Colonic mucosa (tissue), 4 donors: ENCODE measurements at regions not wholly inside any gene's neighbourhood (a gene's known extent, or its start where the extent isn't known, plus 50 kb on each side); places are given as distances from the start of the nearest gene placed in this dataset.

Experiments used
- DNase-seq: peaks from one replicate; pipeline ENCODE4 v3.0.0-alpha.2; 2020
- H3K27ac ChIP-seq: fragments of 200-600 bp; one replicate; pipeline ENCODE4 v1.8.0; 2021
- H3K27me3 ChIP-seq: fragments of 200-600 bp; one replicate; pipeline ENCODE4 v1.8.0; 2021
- H3K36me3 ChIP-seq: fragments of 200-600 bp; one replicate; pipeline ENCODE4 v1.8.0; 2021
- H3K4me1 ChIP-seq: fragments of 200-600 bp; one replicate; pipeline ENCODE4 v1.8.0; 2021; ENCODE audit warnings: mild to moderate bottlenecking
- H3K4me3 ChIP-seq: fragments of 200-600 bp; one replicate; pipeline ENCODE4 v1.8.0; 2021
- H3K9ac ChIP-seq, 2 donors: one replicate each; pipeline ENCODE4 v1.7.0; 2013; ENCODE audit warnings: control low read depth in 2 of 2, low read depth in 2 of 2, low read length in 2 of 2
- H3K9me3 ChIP-seq: fragments of 200-600 bp; one replicate; pipeline ENCODE4 v1.8.0; 2021
- CTCF ChIP-seq: fragments of 200-600 bp; IDR thresholded peaks from one replicate; pipeline ENCODE4 v1.8.0; 2022; ENCODE audit warnings: antibody characterized with exemption, mild to moderate bottlenecking
- intact Hi-C: fragments of 100-400 bp; cut with DNase I; formaldehyde crosslinking; loops from one replicate; pipeline ENCODE4 v1.14.1; 2022
- donor health status: healthy.
- donor health status: DM: no; HTN: no; CAD: no.
- donor health status: DM: no; HTN: no; CAD: no.

GRCh38 chr4:8928074-8928473 is 56.4 kb upstream of the HMX1 start:
- Histone ChIP-seq H3K9me3 (no peaks in the 10 kb centered on the region), H3K27ac (no peak overlapping the region), H3K36me3 (no peaks in the 10 kb centered on the region), H3K4me3 (no peak overlapping the region), H3K9ac (no peak overlapping the region), H3K4me1 (no peaks in the 10 kb centered on the region), H3K27me3 (no peaks in the 10 kb centered on the region)
- intact Hi-C loops: no loop called here
- TF ChIP-seq CTCF: no peak
- no peak for DNase-seq

GRCh38 chr4:8922481-8922880 is 50.8 kb upstream of the HMX1 start:
- no peak for TF ChIP-seq CTCF
- Histone ChIP-seq H3K36me3 (no peaks in the 10 kb centered on the region), H3K4me1 (no peaks in the 10 kb centered on the region), H3K27ac (no peak overlapping the region), H3K9ac (no peak overlapping the region), H3K4me3 (no peak overlapping the region), H3K27me3 (no peaks in the 10 kb centered on the region), H3K9me3 (no peaks in the 10 kb centered on the region)
- DNase-seq: peak; percentile 8
- intact Hi-C loops: no loop called here

GRCh38 chr4:8921465-8921864 is 49.8 kb upstream of the HMX1 start:
- no peak overlapping the region for H3K4me3 ChIP-seq

More at GRCh38 chr4:8921465-8921864, 49.8 kb upstream of the HMX1 start:
- intact Hi-C loops: no loop called here
- Histone ChIP-seq H3K4me1 (no peaks in the 10 kb centered on the region), H3K36me3 (no peaks in the 10 kb centered on the region), H3K27me3 (no peaks in the 10 kb centered on the region), H3K9ac (no peak overlapping the region), H3K27ac (no peak overlapping the region), H3K9me3 (no peaks in the 10 kb centered on the region)
- peak; percentile 9 for DNase-seq
- no peak for TF ChIP-seq CTCF
